ENCODE measurements at regions not wholly inside any gene's neighbourhood (a gene's known extent, or its start where the extent isn't known, plus 50 kb on each side); places are given as distances from the start of the nearest gene placed in this dataset.
"Not testable (repeated sequence)": the region's sequence is repeated elsewhere in the genome, so short reads cannot be mapped to it uniquely, and the experiment has no call there.

- POLR2A ChIA-PET, result no interaction called here
Measured at GRCh38 chr14:48274826-48275225, 599.4 kb upstream of the MDGA2 start.

GRCh38 chr14:48267926-48268325, 592.5 kb upstream of the MDGA2 start:
- Mint-ChIP-seq H3K27me3 (peaks cover 0 to 13% (median 0%) of the 10 kb centered on the region in 5 donors), H3K9me3 (peaks cover 0 to 22% (median 4%) of the 10 kb centered on the region in 9 donors)
- H3K4me1 Mint-ChIP-seq, DNase-seq, POLR2A ChIA-PET, ATAC-seq, H3K4me3 Mint-ChIP-seq, H3K36me3 Mint-ChIP-seq, H3K27ac Mint-ChIP-seq: not testable (repeated sequence)

More at GRCh38 chr14:48274826-48275225, 599.4 kb upstream of the MDGA2 start:
- no peak overlapping the region for H3K4me3 Mint-ChIP-seq
- ATAC-seq (no peak), DNase-seq (no peak)
- no peak overlapping the region for H3K27ac Mint-ChIP-seq
- H3K9me3 Mint-ChIP-seq, result peaks cover 0 to 33% (median 8%) of the 10 kb centered on the region in 9 donors
- H3K4me1 Mint-ChIP-seq, result no peaks in the 10 kb centered on the region
- no peaks in the 10 kb centered on the region for H3K36me3 Mint-ChIP-seq
- no peaks in the 10 kb centered on the region for H3K27me3 Mint-ChIP-seq

- H3K4me1 Mint-ChIP-seq, H3K4me3 Mint-ChIP-seq, H3K36me3 Mint-ChIP-seq, ATAC-seq, DNase-seq, POLR2A ChIA-PET, H3K27ac Mint-ChIP-seq: not testable (repeated sequence)
- peaks cover 0 to 13% (median 0%) of the 10 kb centered on the region in 5 donors for H3K27me3 Mint-ChIP-seq
- H3K9me3 Mint-ChIP-seq, result peaks cover 0 to 22% (median 5%) of the 10 kb centered on the region in 9 donors
Measured at GRCh38 chr14:48266201-48266600, 590.8 kb upstream of the MDGA2 start.

- no peaks in the 10 kb centered on the region for H3K36me3 Mint-ChIP-seq
- peaks cover 0 to 4% (median 0%) of the 10 kb centered on the region in 5 donors for H3K27me3 Mint-ChIP-seq
- H3K4me1 Mint-ChIP-seq, result no peaks in the 10 kb centered on the region
- DNase-seq (no peak), ATAC-seq (no peak)
- POLR2A ChIA-PET, result no interaction called here
- H3K27ac Mint-ChIP-seq, result no peak overlapping the region
- no peak overlapping the region for H3K4me3 Mint-ChIP-seq
- peaks cover 0 to 21% (median 4%) of the 10 kb centered on the region in 9 donors for H3K9me3 Mint-ChIP-seq
Measured at GRCh38 chr14:48261436-48261835, 586.0 kb upstream of the MDGA2 start.

- H3K36me3 Mint-ChIP-seq, POLR2A ChIA-PET, H3K4me3 Mint-ChIP-seq, H3K27me3 Mint-ChIP-seq, H3K27ac Mint-ChIP-seq, H3K4me1 Mint-ChIP-seq, DNase-seq, ATAC-seq: not testable (repeated sequence)
- H3K9me3 Mint-ChIP-seq, result peaks cover 0 to 14% (median 3%) of the 10 kb centered on the region in 9 donors
Measured at GRCh38 chr14:48260394-48261295, 585.2 kb upstream of the MDGA2 start.

- H3K27me3 Mint-ChIP-seq, H3K36me3 Mint-ChIP-seq, ATAC-seq, POLR2A ChIA-PET, H3K4me3 Mint-ChIP-seq, H3K4me1 Mint-ChIP-seq, DNase-seq, H3K27ac Mint-ChIP-seq: not testable (repeated sequence)
- H3K9me3 Mint-ChIP-seq, result peaks cover 0 to 14% (median 3%) of the 10 kb centered on the region in 9 donors
Measured at GRCh38 chr14:48259876-48260275, 584.5 kb upstream of the MDGA2 start.

GRCh38 chr14:48259232-48259631, 583.8 kb upstream of the MDGA2 start:
- not testable (repeated sequence) for ATAC-seq

GRCh38 chr14:48258703-48259102, 583.3 kb upstream of the MDGA2 start:
- H3K27me3 Mint-ChIP-seq, H3K4me3 Mint-ChIP-seq, POLR2A ChIA-PET, ATAC-seq, H3K27ac Mint-ChIP-seq, H3K36me3 Mint-ChIP-seq, DNase-seq, H3K4me1 Mint-ChIP-seq: not testable (repeated sequence)
- H3K9me3 Mint-ChIP-seq, result peaks cover 0 to 14% (median 3%) of the 10 kb centered on the region in 9 donors

More at GRCh38 chr14:48259232-48259631, 583.8 kb upstream of the MDGA2 start:
- H3K27ac Mint-ChIP-seq, POLR2A ChIA-PET, H3K4me3 Mint-ChIP-seq, H3K27me3 Mint-ChIP-seq, DNase-seq, H3K4me1 Mint-ChIP-seq, H3K36me3 Mint-ChIP-seq: not testable (repeated sequence)
- peaks cover 0 to 14% (median 3%) of the 10 kb centered on the region in 9 donors for H3K9me3 Mint-ChIP-seq

- DNase-seq, result no peak
- peaks cover 0 to 2% (median 0%) of the 10 kb centered on the region in 9 donors for H3K9me3 Mint-ChIP-seq
- no peak overlapping the region for H3K4me3 Mint-ChIP-seq
- no peak overlapping the region for H3K27ac Mint-ChIP-seq
- H3K4me1 Mint-ChIP-seq, result no peaks in the 10 kb centered on the region
- H3K27me3 Mint-ChIP-seq, result no peaks in the 10 kb centered on the region
- POLR2A ChIA-PET, result no interaction called here
- no peak for ATAC-seq
- H3K36me3 Mint-ChIP-seq, result no peaks in the 10 kb centered on the region
Measured at GRCh38 chr14:48253020-48253419, 577.6 kb upstream of the MDGA2 start.

GRCh38 chr14:48251290-48251689, 575.9 kb upstream of the MDGA2 start:
- DNase-seq (no peak), ATAC-seq (no peak)
- Mint-ChIP-seq H3K4me1 (no peaks in the 10 kb centered on the region), H3K36me3 (no peaks in the 10 kb centered on the region), H3K27ac (no peak overlapping the region), H3K9me3 (peaks cover 0 to 2% (median 0%) of the 10 kb centered on the region in 9 donors), H3K27me3 (no peaks in the 10 kb centered on the region), H3K4me3 (no peak overlapping the region)
- POLR2A ChIA-PET, result no interaction called here

GRCh38 chr14:48250575-48250974, 575.2 kb upstream of the MDGA2 start:
- Mint-ChIP-seq H3K4me3 (no peak overlapping the region), H3K27ac (no peak overlapping the region), H3K4me1 (no peaks in the 10 kb centered on the region), H3K36me3 (no peaks in the 10 kb centered on the region), H3K9me3 (peaks cover 0 to 2% (median 0%) of the 10 kb centered on the region in 9 donors), H3K27me3 (no peaks in the 10 kb centered on the region)
- no peak for DNase-seq
- POLR2A ChIA-PET, result no interaction called here
- ATAC-seq, result no peak

- Mint-ChIP-seq H3K4me1 (no peaks in the 10 kb centered on the region), H3K9me3 (peaks cover 0 to 2% (median 0%) of the 10 kb centered on the region in 9 donors), H3K27me3 (no peaks in the 10 kb centered on the region), H3K36me3 (no peaks in the 10 kb centered on the region), H3K27ac (no peak overlapping the region), H3K4me3 (no peak overlapping the region)
- ATAC-seq (no peak), DNase-seq (no peak)
- POLR2A ChIA-PET, result no interaction called here
Measured at GRCh38 chr14:48247977-48248376, 572.6 kb upstream of the MDGA2 start.

GRCh38 chr14:48243900-48244299, 568.5 kb upstream of the MDGA2 start:
- Mint-ChIP-seq H3K27me3 (no peaks in the 10 kb centered on the region), H3K9me3 (peaks cover 0 to 2% (median 0%) of the 10 kb centered on the region in 9 donors), H3K4me1 (no peaks in the 10 kb centered on the region), H3K4me3 (no peak overlapping the region), H3K36me3 (no peaks in the 10 kb centered on the region), H3K27ac (no peak overlapping the region)
- DNase-seq, result no peak
- ATAC-seq, result no peak
- POLR2A ChIA-PET, result no interaction called here

Data from naive thymus-derived CD8-positive, alpha-beta T cell (primary cell).